IMR-90 (cell line): ENCODE measurements at regions not wholly inside any gene's neighbourhood (a gene's known extent, or its start where the extent isn't known, plus 50 kb on each side); places are given as distances from the start of the nearest gene placed in this dataset.

Experiments
- BHLHE40 ChIP-seq: fragments of 150-350 bp; IDR thresholded peaks from 2 replicates; pipeline ENCODE4 v1.6.1; 2016; ENCODE audit warnings: mild to moderate bottlenecking, low read depth, low read length
- CTCF ChIP-seq: conservative IDR thresholded peaks from 2 replicates; pipeline ENCODE4 v1.5.1; 2012; ENCODE audit warnings: mild to moderate bottlenecking, low read depth, low read length, improper control_type of control experiment
- FOS ChIP-seq: fragments of 150-350 bp; IDR thresholded peaks from 2 replicates; pipeline ENCODE4 v1.6.1; 2016; ENCODE audit warnings: low read depth, low read length
- POLR2A ChIP-seq: IDR thresholded peaks from 2 replicates; pipeline ENCODE4 v1.6.1; 2012; ENCODE audit warnings: mild to moderate bottlenecking, low read depth, low read length
- RAD21 ChIP-seq: IDR thresholded peaks from 2 replicates; pipeline ENCODE4 v1.6.1; 2012; ENCODE audit warnings: low read length, improper control_type of control experiment
- RCOR1 ChIP-seq: IDR thresholded peaks from 2 replicates; pipeline ENCODE4 v1.6.1; 2012; ENCODE audit warnings: mild to moderate bottlenecking, low read length, improper control_type of control experiment; ENCODE audit not compliant: insufficient replicate concordance
- SMC3 ChIP-seq: fragments of 150-350 bp; IDR thresholded peaks from 2 replicates; pipeline ENCODE4 v1.6.1; 2016; ENCODE audit warnings: low read depth, mild to moderate bottlenecking, antibody characterized with exemption, low read length, moderate library complexity
- TF ChIP-seq, protein P1 (sequence below): fragments of 150-350 bp; IDR thresholded peaks from 2 replicates; pipeline ENCODE4 v1.6.1; 2016; ENCODE audit warnings: low read depth, mild to moderate bottlenecking, low read length, moderate library complexity, borderline replicate concordance

DNA sequence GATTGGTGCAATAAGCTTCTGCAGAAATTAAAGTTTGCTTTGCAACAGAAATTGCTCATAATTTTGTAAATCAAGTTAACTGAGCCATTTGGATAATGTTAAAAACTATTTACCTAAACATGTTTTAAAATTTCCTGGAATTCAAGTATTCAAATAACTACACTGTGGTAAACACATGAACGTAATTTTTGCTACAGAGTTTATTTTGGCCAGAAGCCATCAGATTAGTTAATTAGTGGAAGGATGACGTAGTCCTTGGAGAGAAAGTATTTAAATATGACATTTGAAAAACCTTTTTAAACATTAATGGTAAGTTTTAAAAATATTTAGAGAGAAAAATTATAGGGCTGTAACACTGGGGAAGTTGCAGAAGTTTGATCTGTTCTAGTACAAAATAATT lies 121.2 kb upstream of the UST start:
- TF ChIP-seq CTCF (no peak), POLR2A (no peak), SMC3 (no peak), RCOR1 (no peak), RAD21 (no peak), FOS (no peak), BHLHE40 (no peak)
- TF ChIP-seq, protein P1, sequence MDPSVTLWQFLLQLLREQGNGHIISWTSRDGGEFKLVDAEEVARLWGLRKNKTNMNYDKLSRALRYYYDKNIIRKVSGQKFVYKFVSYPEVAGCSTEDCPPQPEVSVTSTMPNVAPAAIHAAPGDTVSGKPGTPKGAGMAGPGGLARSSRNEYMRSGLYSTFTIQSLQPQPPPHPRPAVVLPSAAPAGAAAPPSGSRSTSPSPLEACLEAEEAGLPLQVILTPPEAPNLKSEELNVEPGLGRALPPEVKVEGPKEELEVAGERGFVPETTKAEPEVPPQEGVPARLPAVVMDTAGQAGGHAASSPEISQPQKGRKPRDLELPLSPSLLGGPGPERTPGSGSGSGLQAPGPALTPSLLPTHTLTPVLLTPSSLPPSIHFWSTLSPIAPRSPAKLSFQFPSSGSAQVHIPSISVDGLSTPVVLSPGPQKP = no peak
